OCI-LY7 (cell line): ENCODE measurements at regions not wholly inside any gene's neighbourhood (a gene's known extent, or its start where the extent isn't known, plus 50 kb on each side); places are given as distances from the start of the nearest gene placed in this dataset.

Experiments
- BruUV-seq: library from RNA; stranded (reverse); fragments of 400-500 nt; replicated peaks from 2 replicates; lab custom pipeline; 2021; lab: Mats Ljungman, UMichigan
- CTCF ChIA-PET: fragments of 300-600 bp; sonication (Branson Sonifier 250); formaldehyde crosslinking; loops from one replicate; lab custom pipeline; 2022; ENCODE audit warnings: antibody characterized with exemption; ENCODE audit not compliant: unreplicated experiment; lab: Charles Lee
- POLR2A ChIA-PET: fragments of 300-600 bp; sonication (Branson Sonifier 250); formaldehyde crosslinking; loops from one replicate; lab custom pipeline; 2022; ENCODE audit warnings: antibody characterized with exemption; lab: Charles Lee
- DNase-seq: peaks from one replicate; pipeline ENCODE4 v3.0.0-alpha.2; 2015; ENCODE audit warnings: low spot score
- H2AFZ ChIP-seq: fragments of 200-600 bp; sonication (generic), shearing (Covaris generic); 2 replicates; pipeline ENCODE4 v1.6.1; 2014; ENCODE audit warnings: mild to moderate bottlenecking, antibody characterized with exemption, low read length, moderate library complexity
- H3K27ac ChIP-seq: fragments of 200-600 bp; sonication (generic); 2 replicates; pipeline ENCODE4 v1.5.1; 2014; ENCODE audit warnings: mixed run types, low read depth, mild to moderate bottlenecking, moderate library complexity, low read length, inconsistent platforms; ENCODE audit not compliant: poor library complexity, severe bottlenecking
- H3K36me3 ChIP-seq: fragments of 200-600 bp; sonication (generic); 2 replicates; pipeline ENCODE4 v1.6.1; 2014; ENCODE audit warnings: mild to moderate bottlenecking, antibody characterized with exemption, low read length, moderate library complexity, mixed read lengths; ENCODE audit not compliant: insufficient read depth
- H3K4me1 ChIP-seq: fragments of 200-600 bp; sonication (generic); 2 replicates; pipeline ENCODE4 v1.5.1; 2014; ENCODE audit warnings: mild to moderate bottlenecking, low read length; ENCODE audit not compliant: insufficient read depth, poor library complexity, severe bottlenecking
- H3K4me2 ChIP-seq: fragments of 200-600 bp; sonication (generic); 2 replicates; pipeline ENCODE4 v1.6.1; 2014; ENCODE audit warnings: mild to moderate bottlenecking, low read length
- H3K4me3 ChIP-seq: fragments of 200-600 bp; sonication (generic); 2 replicates; pipeline ENCODE4 v1.5.1; 2014; ENCODE audit warnings: mild to moderate bottlenecking, low read depth, low read length; ENCODE audit not compliant: poor library complexity, severe bottlenecking
- H3K79me2 ChIP-seq: fragments of 200-600 bp; sonication (generic); 2 replicates; pipeline ENCODE4 v1.6.1; 2016; ENCODE audit warnings: low read depth, mild to moderate bottlenecking, low read length, moderate library complexity, mixed read lengths; ENCODE audit not compliant: insufficient read depth
- H3K9me2 ChIP-seq: fragments of 200-600 bp; sonication (generic); 2 replicates; pipeline ENCODE4 v1.6.1; 2016; ENCODE audit warnings: mild to moderate bottlenecking, low read length, mixed read lengths; ENCODE audit not compliant: insufficient read depth
- H3K9me3 ChIP-seq: fragments of 200-600 bp; sonication (generic); 2 replicates; pipeline ENCODE4 v1.6.1; 2014; ENCODE audit warnings: mild to moderate bottlenecking, mixed run types, low read length, mixed read lengths
- H4K20me1 ChIP-seq: fragments of 200-600 bp; sonication (generic); 2 replicates; pipeline ENCODE4 v1.6.1; 2014; ENCODE audit warnings: mild to moderate bottlenecking, antibody characterized with exemption, low read length, moderate library complexity, mixed read lengths; ENCODE audit not compliant: insufficient read depth
- EZH2phosphoT487 ChIP-seq: fragments of 200-600 bp; sonication (generic); IDR thresholded peaks from 2 replicates; pipeline ENCODE4 v1.6.1; 2018; ENCODE audit warnings: low read depth, borderline replicate concordance, mild to moderate bottlenecking, mixed run types, antibody characterized with exemption, low read length, moderate library complexity, mixed read lengths
- intact Hi-C: fragments of 100-400 bp; cut with micrococcal nuclease; formaldehyde crosslinking; loops from one replicate; pipeline ENCODE4 v1.10.0; 2022; ENCODE audit not compliant: unreplicated experiment
- TF ChIP-seq, protein P1 (sequence below): fragments of 200-600 bp; sonication (generic); conservative IDR thresholded peaks from 2 replicates; pipeline ENCODE4 v1.5.1; 2014; ENCODE audit warnings: mild to moderate bottlenecking, antibody characterized with exemption, low read length, moderate library complexity, mixed read lengths

DNA sequence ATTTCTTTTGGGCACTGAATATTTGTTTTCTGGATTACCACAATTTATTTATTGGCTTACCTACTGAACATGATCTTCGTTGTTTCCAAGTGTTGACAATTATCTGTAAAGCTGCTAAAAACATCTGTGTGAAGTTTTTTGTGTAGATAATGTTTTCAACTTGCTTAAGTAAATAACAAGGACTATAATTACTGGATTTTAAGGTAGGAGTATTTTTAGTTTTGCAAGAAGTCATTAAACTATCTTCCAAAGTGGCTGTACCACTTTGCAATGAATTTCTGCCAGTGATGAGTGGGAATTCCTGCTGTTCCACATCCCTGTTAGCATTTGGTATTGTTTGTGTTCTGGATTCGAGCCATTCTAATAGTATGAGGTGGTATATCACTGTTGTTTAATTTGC lies 702.2 kb downstream of the MECOM start:
- Histone ChIP-seq H4K20me1 (no peaks in the 10 kb centered on the region), H3K36me3 (no peaks in the 10 kb centered on the region), H3K27ac (no peak overlapping the region), H3K4me1 (no peaks in the 10 kb centered on the region), H2AFZ (no peak overlapping the region), H3K4me3 (no peak overlapping the region), H3K79me2 (no peaks in the 10 kb centered on the region), H3K9me2 (no peaks in the 10 kb centered on the region), H3K4me2 (no peak overlapping the region), H3K9me3 (no peaks in the 10 kb centered on the region)
- no peak for TF ChIP-seq EZH2phosphoT487
- TF ChIP-seq, protein P1, sequence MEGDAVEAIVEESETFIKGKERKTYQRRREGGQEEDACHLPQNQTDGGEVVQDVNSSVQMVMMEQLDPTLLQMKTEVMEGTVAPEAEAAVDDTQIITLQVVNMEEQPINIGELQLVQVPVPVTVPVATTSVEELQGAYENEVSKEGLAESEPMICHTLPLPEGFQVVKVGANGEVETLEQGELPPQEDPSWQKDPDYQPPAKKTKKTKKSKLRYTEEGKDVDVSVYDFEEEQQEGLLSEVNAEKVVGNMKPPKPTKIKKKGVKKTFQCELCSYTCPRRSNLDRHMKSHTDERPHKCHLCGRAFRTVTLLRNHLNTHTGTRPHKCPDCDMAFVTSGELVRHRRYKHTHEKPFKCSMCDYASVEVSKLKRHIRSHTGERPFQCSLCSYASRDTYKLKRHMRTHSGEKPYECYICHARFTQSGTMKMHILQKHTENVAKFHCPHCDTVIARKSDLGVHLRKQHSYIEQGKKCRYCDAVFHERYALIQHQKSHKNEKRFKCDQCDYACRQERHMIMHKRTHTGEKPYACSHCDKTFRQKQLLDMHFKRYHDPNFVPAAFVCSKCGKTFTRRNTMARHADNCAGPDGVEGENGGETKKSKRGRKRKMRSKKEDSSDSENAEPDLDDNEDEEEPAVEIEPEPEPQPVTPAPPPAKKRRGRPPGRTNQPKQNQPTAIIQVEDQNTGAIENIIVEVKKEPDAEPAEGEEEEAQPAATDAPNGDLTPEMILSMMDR = no peak
- intact Hi-C loops = no loop called here
- POLR2A ChIA-PET = interaction anchor here (0.6 kb wide), 2 partner anchors 9 to 1865 kb away, joined by 3 read pairs; no protein-coding TSS in a partner anchor
- DNase-seq = no peak
- CTCF ChIA-PET = no interaction called here
- no TSS peak for BruUV-seq

DNA sequence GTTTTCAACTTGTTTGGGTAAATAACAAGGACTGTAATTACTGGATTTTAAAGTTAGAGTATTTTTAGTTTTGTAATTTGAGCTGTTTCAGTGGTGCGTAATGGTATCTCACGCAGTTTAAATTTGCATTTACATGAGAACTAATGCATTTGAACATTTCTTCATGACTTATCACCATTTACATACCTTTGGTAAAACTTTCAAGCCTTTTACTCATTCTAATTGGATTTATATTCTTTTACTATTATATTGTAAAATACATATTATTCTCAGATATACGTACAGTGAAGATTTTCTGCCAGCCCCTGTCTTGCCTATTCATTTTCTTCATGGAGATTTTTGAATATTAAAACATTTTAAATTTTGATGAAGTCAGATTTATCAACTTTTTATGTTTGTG lies 703.8 kb downstream of the MECOM start:
- no peaks in the 10 kb centered on the region for H3K9me3 ChIP-seq
- intact Hi-C loops = no loop called here
- no peak for DNase-seq
- H3K79me2 ChIP-seq = no peaks in the 10 kb centered on the region
- no peaks in the 10 kb centered on the region for H4K20me1 ChIP-seq
- no peak overlapping the region for H3K27ac ChIP-seq
- POLR2A ChIA-PET = no interaction called here
- BruUV-seq = no TSS peak
- no peak overlapping the region for H2AFZ ChIP-seq
- no peaks in the 10 kb centered on the region for H3K36me3 ChIP-seq
- CTCF ChIA-PET = no interaction called here
- H3K9me2 ChIP-seq = no peaks in the 10 kb centered on the region
- no peak for TF ChIP-seq EZH2phosphoT487
- TF ChIP-seq, protein P1 = no peak
- H3K4me3 ChIP-seq = no peak overlapping the region
- no peak overlapping the region for H3K4me2 ChIP-seq
- no peaks in the 10 kb centered on the region for H3K4me1 ChIP-seq

DNA sequence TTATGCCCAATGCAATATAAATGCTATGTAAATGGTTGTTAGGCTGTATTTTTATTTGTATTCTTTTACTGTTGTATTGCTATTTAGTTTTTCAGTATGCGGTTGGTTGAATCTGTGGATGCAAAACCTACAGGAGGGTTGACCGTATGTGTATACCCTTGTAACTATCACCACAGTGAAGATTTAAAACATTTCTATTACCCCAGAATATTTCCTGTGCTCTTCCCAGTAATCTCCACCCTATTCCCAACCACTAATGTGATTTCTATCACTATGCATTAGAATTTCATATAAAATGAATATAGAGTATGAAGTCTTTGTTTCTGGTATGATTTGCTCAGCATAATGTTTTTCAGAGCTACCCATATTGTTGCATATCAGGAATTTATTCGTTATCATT lies 705.0 kb downstream of the MECOM start:
- H4K20me1 ChIP-seq = no peaks in the 10 kb centered on the region
- H3K79me2 ChIP-seq = no peaks in the 10 kb centered on the region
- no peaks in the 10 kb centered on the region for H3K4me1 ChIP-seq
- no peak for DNase-seq
- no peak overlapping the region for H3K4me3 ChIP-seq
- no peaks in the 10 kb centered on the region for H3K9me3 ChIP-seq
- no TSS peak for BruUV-seq
- H3K27ac ChIP-seq = no peak overlapping the region
- no peak overlapping the region for H3K4me2 ChIP-seq
- CTCF ChIA-PET = no interaction called here
- POLR2A ChIA-PET = no interaction called here
- TF ChIP-seq, protein P1 = no peak
- no peak for TF ChIP-seq EZH2phosphoT487
- intact Hi-C loops = no loop called here
- no peaks in the 10 kb centered on the region for H3K9me2 ChIP-seq
- no peaks in the 10 kb centered on the region for H3K36me3 ChIP-seq
- no peak overlapping the region for H2AFZ ChIP-seq
